GM18873 (cell line): ENCODE measurements at regions not wholly inside any gene's neighbourhood (a gene's known extent, or its start where the extent isn't known, plus 50 kb on each side); places are given as distances from the start of the nearest gene placed in this dataset.

Experiments used
- ATAC-seq: cut with Tn5 transposase; IDR thresholded peaks from one replicate; pipeline ENCODE4 v1.9.1; 2021; ENCODE audit warnings: mild to moderate bottlenecking, moderate library complexity, moderate number of reproducible peaks; ENCODE audit not compliant: unreplicated experiment, low FRiP score

GRCh38 chr4:147343692-147344091 is 137.2 kb upstream of the EDNRA start:
- no peak for ATAC-seq

GRCh38 chr4:147345662-147346061 is 135.2 kb upstream of the EDNRA start:
- ATAC-seq, result no peak

- ATAC-seq, result no peak
Measured at GRCh38 chr4:147347217-147347616, 133.7 kb upstream of the EDNRA start.

GRCh38 chr4:147349193-147349592 is 131.7 kb upstream of the EDNRA start:
- ATAC-seq, result no peak

GRCh38 chr4:147351083-147351787 is 129.7 kb upstream of the EDNRA start:
- no peak for ATAC-seq

- ATAC-seq, result no peak
Measured at GRCh38 chr4:147354237-147354636, 126.7 kb upstream of the EDNRA start.

GRCh38 chr4:147355032-147355656 is 125.8 kb upstream of the EDNRA start:
- ATAC-seq, result no peak

GRCh38 chr4:147355847-147356246 is 125.0 kb upstream of the EDNRA start:
- no peak for ATAC-seq

GRCh38 chr4:147360301-147360700 is 120.6 kb upstream of the EDNRA start:
- no peak for ATAC-seq

- no peak for ATAC-seq
Measured at GRCh38 chr4:147361726-147362125, 119.2 kb upstream of the EDNRA start.

- ATAC-seq, result no peak
Measured at GRCh38 chr4:147362938-147363337, 118.0 kb upstream of the EDNRA start.

- ATAC-seq, result no peak
Measured at GRCh38 chr4:147363514-147363913, 117.4 kb upstream of the EDNRA start.

GRCh38 chr4:147365396-147365795 is 115.5 kb upstream of the EDNRA start:
- no peak for ATAC-seq

- no peak for ATAC-seq
Measured at GRCh38 chr4:147366164-147366563, 114.7 kb upstream of the EDNRA start.

- no peak for ATAC-seq
Measured at GRCh38 chr4:147367891-147368290, 113.0 kb upstream of the EDNRA start.

GRCh38 chr4:147368948-147369347 is 111.9 kb upstream of the EDNRA start:
- ATAC-seq, result no peak

- ATAC-seq, result no peak
Measured at GRCh38 chr4:147370473-147370872, 110.4 kb upstream of the EDNRA start.

GRCh38 chr4:147370881-147371280 is 110.0 kb upstream of the EDNRA start:
- no peak for ATAC-seq

- no peak for ATAC-seq
Measured at GRCh38 chr4:147371661-147372060, 109.2 kb upstream of the EDNRA start.

- ATAC-seq, result no peak
Measured at GRCh38 chr4:147378780-147379179, 102.1 kb upstream of the EDNRA start.

- ATAC-seq, result no peak
Measured at GRCh38 chr4:147381749-147382148, 99.1 kb upstream of the EDNRA start.

GRCh38 chr4:147388018-147388417 is 92.9 kb upstream of the EDNRA start:
- ATAC-seq, result no peak
